ENCODE measurements at regions not wholly inside any gene's neighbourhood (a gene's known extent, or its start where the extent isn't known, plus 50 kb on each side); places are given as distances from the start of the nearest gene placed in this dataset.

DNA sequence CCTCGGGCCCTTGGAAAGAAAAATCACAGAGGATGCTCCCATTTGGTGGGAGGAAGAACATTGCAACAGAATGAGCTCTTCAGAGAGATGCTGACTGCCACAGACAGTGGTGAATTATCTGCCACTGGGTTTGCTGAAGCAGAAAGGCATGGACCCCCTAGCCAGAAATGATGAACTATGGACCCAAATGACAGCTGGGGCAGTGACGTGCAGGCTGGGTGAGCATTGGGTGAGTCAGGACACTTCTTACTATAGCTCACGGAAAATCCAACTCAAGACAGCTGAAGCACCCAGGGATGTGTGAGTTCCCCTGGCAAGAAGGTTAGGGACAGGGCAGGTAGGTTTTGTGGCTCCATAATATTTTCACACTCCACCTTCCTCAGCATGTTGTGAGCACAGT is 993.2 kb downstream of the BCL11B start:
- no peak for DNase-seq

DNA sequence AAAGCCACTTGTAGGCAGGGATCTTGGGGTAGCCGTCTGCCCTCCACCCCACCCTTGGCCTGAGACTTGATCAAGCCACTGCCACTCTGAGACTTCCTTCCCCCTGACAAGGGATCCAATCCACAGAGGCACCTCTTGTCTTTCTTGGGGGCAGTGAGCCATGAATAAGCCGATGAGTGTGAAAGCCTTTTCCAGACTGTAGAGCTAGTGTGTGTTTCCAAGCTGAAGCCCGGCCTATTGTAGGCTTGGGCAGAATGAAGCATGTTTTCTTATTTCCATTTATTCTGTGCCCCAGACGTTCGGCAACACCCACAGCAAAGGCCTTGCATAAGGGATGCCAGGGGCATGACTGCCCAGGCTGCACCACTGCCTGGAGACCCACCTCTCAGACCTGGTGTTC is 991.6 kb downstream of the BCL11B start:
- DNase-seq = no peak

DNA sequence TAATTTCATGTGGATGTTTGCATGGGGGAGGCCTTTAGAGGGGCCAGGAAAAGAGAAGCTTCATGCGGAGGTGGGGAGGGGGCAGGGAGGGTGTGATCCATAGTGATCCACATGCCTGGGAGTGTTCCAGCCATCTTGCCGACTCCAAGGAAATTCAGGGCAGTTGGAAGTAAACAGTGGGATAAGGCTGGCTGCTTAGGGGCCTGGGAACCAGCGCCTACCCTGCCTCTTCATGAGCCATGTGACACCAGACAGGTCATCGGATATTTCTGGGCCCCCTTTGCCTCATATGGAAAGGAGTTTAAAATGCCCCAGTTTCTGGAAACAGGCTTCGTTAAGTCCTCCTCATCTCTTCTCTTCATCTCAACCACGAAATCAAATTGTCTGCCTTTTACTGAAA is 983.2 kb downstream of the BCL11B start:
- DNase-seq = no peak

DNA sequence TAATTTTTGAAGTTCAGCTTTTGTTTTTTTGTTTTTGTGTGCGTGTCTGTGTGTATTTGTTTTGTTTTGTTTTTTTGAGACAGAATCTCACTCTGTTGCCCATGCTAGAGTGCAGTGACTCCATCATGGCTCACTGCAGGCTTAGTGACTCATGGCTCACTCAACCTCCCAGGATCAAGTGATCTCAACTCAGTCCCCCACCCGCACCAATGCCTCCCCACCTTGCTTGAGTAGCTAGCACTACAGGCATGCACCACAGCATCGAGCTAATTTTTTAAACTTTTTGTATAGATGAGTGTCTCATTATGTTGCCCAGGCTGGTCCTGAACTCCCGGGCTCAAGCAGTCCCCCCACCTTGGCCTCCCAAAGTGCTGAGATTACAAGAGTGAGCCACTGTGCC is 981.4 kb downstream of the BCL11B start:
- no peak for DNase-seq

DNA sequence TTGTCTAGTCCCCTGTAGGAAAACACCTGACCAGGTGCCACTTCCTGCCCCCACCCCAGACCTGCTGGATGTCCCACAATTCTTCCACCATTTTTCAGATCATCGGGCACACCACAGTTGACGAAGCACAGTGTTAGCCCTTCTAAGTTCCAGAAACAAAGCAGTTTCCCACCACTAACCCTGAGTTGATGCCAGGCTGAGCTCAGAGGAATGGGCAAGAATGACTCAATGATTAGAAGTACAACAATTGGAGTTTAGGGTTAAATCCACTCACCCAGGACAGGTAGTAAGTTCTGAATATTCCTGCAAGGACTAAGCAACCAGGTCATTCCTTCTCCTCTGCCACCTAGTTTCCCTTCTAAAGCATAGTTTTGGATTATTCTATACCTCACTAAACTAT is 979.8 kb downstream of the BCL11B start:
- no peak for DNase-seq

DNA sequence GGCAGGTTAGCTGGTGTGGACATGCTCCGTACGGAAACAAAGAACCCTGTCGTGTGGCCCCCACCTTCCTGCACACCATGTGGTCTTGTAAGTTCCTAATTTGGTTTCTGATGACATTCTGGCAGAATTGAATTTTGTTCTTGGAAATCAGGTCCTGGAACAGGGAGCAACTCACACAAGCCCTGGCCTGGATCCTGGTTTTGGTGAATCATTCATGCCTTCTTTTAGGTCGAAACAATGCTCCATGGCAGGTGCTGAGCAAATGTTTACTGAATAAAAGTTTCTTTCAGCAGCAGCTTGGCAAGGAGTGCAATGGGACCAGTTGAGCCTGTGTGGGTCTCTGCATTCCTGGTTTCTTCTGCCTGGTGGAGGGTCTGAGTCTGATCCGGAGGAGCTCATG is 978.4 kb downstream of the BCL11B start:
- no peak for DNase-seq

DNA sequence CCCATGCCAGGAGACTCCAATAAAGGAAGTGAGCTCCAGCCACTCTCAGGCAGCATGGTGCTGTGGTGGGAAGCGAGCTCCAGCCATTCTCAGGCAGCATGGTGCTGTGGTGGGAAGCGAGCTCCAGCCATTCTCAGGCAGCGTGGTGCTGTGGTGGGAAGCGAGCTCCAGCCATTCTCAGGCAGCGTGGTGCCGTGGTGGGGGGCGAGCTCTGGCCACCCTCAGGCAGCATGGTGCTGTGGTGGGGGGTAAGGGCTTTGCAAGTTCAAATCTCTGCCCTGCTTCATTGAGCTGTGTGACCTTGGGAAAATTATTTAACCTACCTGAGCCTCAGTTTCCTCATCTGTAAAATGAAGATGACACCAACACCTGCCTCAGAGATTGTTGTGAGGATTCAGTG is 975.1 kb downstream of the BCL11B start:
- DNase-seq = no peak

DNA sequence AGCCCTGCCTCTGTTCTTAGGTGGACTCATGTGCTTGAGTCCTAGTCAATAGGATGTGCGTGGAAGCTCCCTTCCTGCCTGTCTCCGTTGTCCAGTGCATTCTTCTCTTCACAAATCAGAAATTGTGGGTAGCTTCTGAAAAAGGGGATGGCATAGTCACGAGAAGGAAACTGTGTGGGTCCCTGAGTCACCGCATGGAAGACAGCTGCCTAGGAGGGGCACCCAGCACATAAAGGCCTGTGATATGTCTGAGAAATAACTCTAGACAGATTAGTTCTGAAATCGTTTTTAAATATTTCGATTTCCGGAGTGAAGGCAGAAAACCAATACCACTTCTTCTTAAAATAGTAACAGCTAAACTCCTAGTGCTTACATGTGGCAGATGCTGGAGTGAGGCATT is 974.4 kb downstream of the BCL11B start:
- no peak for DNase-seq

DNA sequence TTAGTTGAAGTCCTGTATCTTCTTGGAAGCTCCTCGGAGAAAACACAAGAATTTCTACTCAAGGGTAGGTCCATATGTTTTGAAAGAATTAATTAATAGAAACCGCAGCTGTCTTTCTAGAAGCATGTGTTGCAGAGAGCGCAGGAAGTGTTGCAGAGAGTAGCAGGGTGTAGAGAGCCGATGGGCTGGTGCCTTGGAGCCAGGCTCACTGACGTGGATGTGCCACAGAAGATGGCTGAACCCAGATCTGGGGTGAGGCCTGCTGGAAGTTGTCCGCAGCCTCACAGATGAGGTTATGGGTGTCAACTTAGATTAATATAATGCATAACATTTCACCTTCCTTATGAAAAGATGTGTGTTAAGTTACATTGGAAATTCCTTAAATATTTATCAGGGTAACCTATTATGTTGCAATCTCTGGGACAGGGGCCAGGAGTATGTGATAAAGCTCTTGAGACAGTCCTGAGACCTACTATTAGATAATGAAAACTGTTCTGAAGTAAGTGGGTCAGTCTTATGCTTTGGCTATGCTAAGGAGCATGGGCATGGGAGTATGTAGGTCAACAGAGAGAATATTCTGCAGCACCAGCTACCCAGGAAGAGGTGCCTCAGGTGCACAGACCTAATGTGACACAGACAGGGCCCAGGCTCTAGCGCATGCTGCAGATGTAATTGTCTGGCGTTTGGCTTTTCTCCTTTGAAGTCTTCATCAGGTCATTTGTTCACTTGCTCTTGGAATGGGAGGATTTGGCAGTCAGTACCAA is 973.3 kb downstream of the BCL11B start:
- DNase-seq = no peak

DNA sequence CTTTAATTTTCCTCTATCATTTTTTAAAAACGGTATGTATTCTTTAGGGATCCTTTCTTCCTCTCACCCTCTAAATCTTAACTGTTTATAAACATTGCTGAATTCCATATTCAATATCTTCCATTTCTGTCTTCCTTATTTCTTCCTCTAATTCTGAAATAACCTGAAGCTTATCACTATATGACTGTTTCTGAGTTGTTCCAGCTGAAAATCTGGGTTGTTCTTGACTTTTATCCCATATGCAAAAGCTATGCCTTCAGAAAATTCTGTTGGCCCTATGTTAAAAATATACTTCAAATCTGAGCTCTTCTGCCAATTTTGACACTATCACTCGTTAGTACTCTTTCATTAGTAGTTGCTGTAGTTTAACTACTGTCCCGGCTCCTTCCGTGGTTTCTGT is 970.3 kb downstream of the BCL11B start:
- DNase-seq = no peak

DNA sequence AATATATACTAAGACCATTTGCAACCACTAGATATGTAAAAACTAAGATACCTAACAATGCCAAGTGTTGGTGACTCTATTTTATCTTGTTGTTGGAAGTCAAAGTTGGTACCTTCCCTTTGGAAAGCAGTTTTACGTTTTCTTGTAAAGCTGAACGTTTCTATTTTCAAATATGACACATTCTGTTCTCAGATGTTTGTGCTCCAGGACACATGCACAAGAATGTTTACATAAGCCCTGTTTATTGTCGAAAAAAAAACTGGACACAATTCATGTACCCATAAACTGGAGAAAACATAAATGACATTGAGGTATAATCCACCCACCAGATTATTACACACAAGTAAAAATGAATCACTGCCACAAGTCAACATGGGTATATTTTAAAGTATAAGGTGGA is 967.4 kb downstream of the BCL11B start:
- DNase-seq = no peak

DNA sequence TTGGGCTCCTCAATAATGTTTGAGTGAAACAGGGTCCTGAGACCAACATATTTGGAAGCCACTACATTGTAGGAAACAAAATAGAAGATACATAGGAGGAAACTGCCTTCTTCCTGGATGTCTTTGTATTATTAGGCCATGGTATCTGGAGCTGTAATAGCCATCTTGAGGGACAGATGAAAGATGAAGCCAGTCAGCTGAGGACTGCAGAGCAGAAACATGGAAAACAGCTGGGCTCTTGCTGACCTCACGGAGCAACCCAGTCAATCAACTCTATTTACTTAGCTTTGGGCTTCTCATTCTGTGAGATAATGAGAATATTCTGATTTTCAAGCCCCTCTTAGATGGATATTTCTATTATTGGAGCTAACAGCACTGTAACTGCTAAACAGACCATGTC is 962.4 kb downstream of the BCL11B start:
- no peak for DNase-seq

DNA sequence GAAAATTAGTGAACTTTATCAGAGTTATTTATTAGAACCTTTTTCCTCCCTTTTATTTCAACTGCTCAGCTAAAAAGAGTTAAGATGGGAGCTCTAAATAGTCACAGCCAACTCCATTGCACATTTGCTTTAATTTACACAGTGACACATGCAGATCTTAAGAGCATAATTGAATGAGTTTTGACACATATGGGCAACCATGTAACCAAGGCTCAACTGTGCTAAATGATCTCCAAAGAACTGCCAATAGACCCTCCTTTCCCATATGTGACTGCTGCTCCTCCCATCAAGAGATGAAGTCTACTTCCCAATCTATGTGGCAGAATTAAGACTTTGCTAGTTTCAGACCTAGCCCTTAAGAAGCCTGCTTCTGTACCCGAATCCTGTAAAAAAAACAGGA is 960.0 kb downstream of the BCL11B start:
- no peak for DNase-seq

DNA sequence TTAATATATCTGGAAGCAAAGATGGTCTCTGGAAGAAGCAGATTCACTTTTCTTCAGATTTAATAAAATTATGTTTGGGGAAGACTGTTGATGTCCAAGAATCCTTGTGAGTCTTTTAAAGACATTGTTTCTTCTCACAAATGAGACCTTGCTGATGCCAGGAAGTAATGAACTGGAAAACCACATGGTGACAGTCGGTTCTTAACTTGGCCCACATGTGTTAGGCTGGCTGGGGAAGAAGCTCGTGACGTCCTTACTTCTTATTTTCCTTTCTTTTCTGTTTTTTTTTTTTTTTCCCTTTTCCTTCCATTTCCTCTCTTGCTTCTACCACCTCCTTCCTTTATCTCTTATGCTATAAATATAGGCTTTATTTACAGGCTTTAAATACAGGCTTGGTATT is 950.2 kb downstream of the BCL11B start:
- no peak for DNase-seq

DNA sequence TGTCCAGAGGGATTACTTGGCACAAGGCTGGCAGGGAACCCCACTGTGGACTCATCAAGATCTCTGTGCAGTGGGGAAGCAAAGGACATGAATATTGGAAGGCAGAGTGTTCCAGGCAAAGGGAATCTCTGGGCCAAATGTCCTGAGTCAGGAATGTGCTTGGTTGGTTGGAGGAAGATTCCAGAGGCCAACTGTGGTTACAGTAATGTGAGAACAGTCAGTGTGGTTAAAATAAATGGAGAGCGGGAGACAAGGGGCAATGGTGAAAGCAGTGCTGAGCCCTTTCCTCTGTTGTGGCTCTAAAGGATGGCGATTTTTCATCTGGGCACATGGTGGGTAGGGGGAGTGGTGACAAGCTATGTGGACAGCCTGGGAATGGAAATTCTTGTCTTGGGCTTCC is 948.2 kb downstream of the BCL11B start:
- no peak for DNase-seq

DNA sequence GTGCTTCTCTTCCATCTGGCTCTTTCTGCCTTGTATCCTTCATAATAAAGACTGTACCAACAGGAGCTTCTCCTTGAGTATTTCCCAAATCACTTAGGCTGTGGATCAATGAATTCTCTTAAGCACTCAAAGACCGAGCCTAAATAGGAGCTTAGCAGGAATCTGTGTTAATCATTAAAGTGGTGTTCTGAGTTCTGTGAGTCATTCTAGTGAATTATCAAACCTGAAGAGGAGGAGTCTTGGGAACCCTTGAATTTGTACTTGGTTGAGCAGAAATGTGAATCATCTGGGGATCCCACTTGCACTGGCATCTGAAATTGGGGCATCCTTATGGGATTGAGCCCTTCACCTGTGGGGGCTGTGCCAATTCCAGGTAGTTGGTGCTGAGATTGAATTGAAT is 946.2 kb downstream of the BCL11B start:
- no peak for DNase-seq

DNA sequence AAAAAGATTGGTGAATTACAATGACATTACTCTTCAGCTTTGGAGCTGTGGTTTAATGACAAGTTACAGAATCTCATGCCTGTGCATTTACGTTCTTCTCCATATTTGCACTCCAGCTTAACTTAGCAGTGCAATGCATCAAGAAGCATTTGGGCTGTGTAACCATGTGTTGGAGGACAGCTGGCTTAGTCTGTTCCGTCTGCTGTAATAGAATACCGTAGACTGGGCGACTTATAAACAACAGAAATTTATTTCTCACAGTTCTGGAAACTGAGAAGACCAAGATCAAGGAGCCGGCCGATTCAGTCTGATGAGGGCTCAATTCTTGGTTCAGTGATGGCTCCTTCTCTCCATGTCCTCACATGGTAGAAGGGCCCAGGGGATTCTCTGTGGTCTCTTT is 943.5 kb downstream of the BCL11B start:
- DNase-seq = no peak

DNA sequence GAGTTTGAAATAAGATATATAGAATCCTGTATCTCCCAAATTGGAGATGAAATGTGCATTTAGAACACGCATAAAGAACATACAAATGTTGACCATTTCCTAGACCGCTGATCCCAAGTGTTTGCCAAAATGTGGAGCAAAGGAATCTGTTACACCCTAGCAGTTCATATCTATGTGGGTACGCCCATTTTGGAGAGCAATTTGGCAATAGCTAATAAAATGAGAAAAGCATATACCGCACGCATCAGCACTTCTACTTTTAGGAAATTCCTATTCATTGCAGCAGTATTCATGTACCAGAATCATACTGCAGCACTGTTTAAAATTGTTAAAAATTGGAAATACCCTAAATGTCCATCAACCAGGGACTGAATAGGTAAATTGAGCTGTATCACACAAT is 937.8 kb downstream of the BCL11B start:
- DNase-seq = no peak

DNA sequence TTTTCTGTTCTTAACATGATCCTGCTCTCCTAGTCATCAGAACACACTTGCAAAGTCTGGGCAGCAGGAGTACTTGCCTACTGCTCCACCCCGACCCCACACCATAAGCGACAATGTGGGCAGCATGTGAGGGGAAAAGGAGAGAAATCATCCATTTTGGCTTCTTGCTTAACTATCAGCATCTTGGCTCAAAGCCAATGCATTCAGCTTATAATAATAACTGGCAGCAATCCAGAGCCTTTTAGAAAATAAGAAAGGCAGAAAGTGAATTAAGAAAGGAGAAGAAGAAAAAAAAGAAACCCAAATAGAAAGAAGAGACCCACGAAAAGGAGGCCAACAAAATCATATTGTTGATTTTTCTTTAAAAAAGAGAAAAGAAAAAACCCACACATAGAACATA is 930.8 kb downstream of the BCL11B start:
- DNase-seq = no peak

DNA sequence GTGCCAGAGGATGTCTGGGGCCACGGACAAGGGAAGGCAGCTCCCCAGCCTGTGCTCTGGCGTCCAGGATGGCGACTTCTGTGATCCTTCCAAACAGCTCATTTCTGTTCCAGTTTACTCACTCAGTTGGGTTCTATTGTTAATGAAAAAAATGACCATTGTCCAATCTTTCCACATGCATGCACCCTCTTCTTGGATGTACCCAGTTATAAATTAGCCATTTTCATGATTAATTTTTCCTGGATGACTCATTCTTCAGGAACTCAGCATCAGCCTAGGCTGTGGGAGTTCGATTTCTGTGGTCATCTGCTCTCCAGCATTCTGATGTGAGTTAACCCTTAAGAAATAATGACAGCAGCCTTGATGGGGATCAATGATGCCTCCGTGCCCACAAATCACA is 926.8 kb downstream of the BCL11B start:
- DNase-seq = no peak

DNA sequence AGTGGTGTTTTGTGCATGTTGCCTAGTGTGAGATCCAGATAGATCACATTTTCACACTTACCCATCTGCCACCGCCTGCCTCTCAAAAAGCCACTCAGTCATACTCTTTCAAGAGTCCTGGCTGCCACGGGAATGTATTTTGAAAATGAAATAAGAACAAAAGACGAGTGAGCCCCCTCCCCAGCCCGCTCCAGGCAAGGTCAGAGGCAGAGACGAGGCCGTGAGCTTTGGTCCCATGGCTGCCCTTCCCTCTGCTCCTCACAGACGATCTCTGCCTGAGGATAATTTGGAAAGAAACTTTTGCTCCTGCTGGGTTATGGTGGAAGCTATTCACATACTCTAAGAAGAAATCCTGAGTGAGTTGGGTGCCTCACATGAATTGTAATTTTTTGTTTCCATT is 924.3 kb downstream of the BCL11B start:
- no peak for DNase-seq

DNA sequence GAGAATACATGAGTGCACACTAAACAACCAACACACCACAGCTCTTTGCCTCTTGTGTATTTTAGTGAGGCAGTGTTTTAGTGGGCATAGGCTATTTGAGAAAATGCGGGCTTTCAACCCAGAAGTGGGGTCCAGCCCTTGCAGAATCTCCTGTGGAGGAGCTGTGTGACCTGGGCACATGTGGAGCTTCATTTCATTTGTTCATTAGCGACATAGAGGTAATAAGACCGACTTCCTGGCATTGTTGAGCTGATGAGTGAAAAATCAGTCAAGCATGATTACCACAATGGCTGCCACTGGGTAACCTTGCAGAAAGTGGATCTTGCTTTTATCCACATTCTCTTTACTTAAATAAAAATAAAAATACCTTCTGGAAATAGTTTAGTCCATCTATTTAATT is 923.5 kb downstream of the BCL11B start:
- DNase-seq = no peak

DNA sequence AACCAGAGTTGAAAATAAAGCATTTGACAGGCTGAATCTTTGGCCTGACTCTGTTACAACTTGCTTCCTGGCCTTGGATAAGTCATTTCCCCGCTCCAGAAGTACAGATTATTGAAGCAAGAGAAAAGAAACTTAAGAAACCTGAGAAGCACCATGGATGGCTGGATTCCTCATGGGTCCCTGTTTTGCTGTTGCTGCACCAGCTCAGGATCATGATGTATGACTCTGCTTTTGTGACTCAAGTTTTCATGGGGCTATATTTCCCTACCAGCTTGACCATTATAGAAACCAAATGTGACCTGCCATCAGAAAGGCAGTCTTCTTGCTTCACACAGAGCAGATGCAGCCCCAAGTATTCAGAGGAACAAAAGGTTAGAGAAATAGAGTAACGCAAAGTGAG is 921.8 kb downstream of the BCL11B start:
- no peak for DNase-seq

DNA sequence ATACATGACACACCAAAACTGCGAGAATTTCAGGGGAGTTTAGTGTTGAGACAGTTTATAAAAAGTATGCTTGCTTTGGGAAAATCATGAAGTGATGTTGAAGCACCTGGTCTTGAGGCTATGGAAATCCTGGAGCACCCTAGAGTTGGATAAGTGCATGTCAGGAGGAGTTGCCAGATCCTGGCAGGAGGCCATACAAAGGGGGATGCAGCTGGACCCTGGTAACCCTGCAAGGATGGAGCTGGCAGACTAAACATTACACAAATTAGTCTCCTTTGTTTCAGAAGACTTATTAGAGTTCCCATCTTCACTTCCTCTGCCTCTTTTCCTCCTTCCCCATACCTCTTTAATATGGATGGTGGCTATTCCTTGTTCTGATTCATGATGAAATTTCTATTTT is 907.0 kb downstream of the BCL11B start:
- no peak for DNase-seq

DNA sequence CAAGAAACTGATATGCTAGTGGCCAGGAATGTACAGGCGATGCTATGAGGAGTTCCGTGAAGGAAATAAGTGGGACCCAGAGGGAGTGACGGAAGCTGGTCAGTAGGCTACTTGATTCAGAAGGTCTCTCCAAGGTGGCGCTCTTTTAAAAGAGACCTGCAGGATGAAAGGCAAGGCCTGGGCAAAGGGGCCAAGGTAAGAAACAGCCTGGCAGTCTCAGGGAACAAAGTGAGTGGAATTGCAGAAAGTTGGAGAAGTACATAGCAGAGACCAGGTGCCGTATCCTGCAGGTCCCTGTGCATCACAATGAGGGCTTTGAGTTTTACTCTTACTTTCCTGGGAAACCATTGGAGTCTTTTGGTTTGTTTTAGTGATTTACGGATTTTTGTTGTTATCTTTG is 905.6 kb downstream of the BCL11B start:
- DNase-seq = no peak

DNA sequence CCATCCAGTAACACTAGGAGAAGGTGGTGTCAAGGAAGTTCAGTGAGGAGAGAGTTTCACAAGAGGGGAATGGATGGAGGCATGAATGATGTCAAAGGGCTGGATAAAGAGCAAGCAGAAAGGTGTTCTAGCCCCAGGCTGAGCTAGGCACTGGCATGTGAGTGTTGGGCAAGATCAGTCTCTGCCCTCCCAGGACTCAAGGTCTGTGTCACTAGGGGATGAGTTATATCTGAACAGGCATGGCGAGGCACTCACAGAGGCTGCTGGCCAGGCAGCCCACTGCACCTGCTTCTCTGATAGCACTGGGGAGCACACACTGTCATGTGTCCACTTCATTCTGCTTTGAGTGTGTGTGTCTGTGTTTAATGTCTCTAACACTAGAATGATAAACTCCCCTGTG is 903.8 kb downstream of the BCL11B start:
- DNase-seq = no peak
